ENCODE measurements at regions not wholly inside any gene's neighbourhood (a gene's known extent, or its start where the extent isn't known, plus 50 kb on each side); places are given as distances from the start of the nearest gene placed in this dataset.

DNA sequence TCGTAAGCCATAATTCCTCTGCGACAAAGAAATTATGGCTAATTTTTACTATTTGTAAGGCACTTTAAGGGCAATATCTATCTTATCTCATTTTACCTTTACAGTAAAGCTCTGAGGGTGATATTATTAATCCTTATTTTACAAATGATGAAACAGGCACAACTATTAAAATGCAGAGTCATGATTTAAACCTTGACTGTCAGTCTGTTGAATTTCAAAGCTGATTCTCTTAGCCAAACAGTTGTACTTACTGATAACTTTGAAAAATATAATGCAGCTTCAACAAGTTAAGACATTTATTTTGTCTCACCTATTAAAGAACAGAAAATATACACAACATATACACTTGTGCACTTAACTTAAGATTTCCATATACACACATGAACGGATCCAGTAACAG lies 88.2 kb downstream of the SMPDL3A start:
- peaks cover 0 to 4% of the 10 kb centered on the region in 2 experiments for H3K9me3 ChIP-seq (ENCODE audit: control insufficient read depth in 1 of 2, insufficient read depth in 1 of 2, low read length in 2 of 2)
- no peak overlapping the region for H3K27ac Mint-ChIP-seq
- H3K36me3 Mint-ChIP-seq (ENCODE audit: low read depth), result no peaks in the 10 kb centered on the region
- intact Hi-C loops (cut with DNase I, micrococcal nuclease), result no loop called here
- no peak overlapping the region for H3K27ac ChIP-seq (ENCODE audit: low read depth in 1 of 2, low read length in 2 of 2)
- H3K4me1 Mint-ChIP-seq (ENCODE audit: low read depth), result no peaks in the 10 kb centered on the region
- no peaks in the 10 kb centered on the region for H3K36me3 ChIP-seq (ENCODE audit: insufficient read depth, low read length)
- H3K27me3 Mint-ChIP-seq, result no peaks in the 10 kb centered on the region
- peaks cover 4% of the 10 kb centered on the region for H3K9me3 Mint-ChIP-seq
- H3K4me1 ChIP-seq (ENCODE audit: insufficient read depth, low read length), result no peaks in the 10 kb centered on the region
- no peak for ATAC-seq (ENCODE audit: poor library complexity)
- TF ChIP-seq, protein P1, sequence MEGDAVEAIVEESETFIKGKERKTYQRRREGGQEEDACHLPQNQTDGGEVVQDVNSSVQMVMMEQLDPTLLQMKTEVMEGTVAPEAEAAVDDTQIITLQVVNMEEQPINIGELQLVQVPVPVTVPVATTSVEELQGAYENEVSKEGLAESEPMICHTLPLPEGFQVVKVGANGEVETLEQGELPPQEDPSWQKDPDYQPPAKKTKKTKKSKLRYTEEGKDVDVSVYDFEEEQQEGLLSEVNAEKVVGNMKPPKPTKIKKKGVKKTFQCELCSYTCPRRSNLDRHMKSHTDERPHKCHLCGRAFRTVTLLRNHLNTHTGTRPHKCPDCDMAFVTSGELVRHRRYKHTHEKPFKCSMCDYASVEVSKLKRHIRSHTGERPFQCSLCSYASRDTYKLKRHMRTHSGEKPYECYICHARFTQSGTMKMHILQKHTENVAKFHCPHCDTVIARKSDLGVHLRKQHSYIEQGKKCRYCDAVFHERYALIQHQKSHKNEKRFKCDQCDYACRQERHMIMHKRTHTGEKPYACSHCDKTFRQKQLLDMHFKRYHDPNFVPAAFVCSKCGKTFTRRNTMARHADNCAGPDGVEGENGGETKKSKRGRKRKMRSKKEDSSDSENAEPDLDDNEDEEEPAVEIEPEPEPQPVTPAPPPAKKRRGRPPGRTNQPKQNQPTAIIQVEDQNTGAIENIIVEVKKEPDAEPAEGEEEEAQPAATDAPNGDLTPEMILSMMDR (IDR thresholded peaks at IDR 0.05), result no peak
- CTCF ChIA-PET, result no interaction called here
- POLR2A ChIA-PET, result no interaction called here
- H3K4me3 ChIP-seq (ENCODE audit: low read length), result no peak overlapping the region
- DNase-seq, result no peak
- H3K4me3 Mint-ChIP-seq, result no peak overlapping the region
- no peaks in the 10 kb centered on the region for H3K27me3 ChIP-seq (ENCODE audit: control insufficient read depth in 1 of 2, insufficient read depth in 2 of 2, low read length in 2 of 2)

DNA sequence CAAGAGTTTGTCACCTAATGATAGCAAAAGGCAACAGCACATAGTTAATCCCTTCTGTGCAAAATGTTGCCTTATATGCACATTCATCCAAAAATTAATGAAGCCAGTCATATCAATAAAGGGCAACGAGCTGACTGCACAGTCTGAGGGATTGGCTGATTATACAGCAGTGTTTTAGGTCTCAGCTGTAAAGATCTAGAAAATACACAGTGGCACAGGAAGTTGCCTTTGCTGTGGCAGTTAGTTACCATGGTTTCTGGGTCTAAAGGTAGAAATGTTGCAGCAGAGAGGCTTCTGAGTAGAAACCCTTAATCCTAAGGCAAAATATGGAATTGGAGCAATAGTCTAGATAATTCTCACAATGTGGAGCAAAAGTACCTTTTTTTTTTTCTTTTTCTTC lies 89.7 kb downstream of the SMPDL3A start:
- peaks cover 0 to 4% of the 10 kb centered on the region in 2 experiments for H3K9me3 ChIP-seq (ENCODE audit: control insufficient read depth in 1 of 2, insufficient read depth in 1 of 2, low read length in 2 of 2)
- ChIA-PET CTCF (no interaction called here), POLR2A (no interaction called here)
- Mint-ChIP-seq H3K27me3 (no peaks in the 10 kb centered on the region), H3K27ac (no peak overlapping the region), H3K4me3 (no peak overlapping the region), H3K9me3 (peaks cover 4% of the 10 kb centered on the region), H3K4me1 (ENCODE audit: low read depth) (no peaks in the 10 kb centered on the region), H3K36me3 (ENCODE audit: low read depth) (no peaks in the 10 kb centered on the region)
- intact Hi-C loops (cut with DNase I, micrococcal nuclease), result no loop called here
- no peak for ATAC-seq (ENCODE audit: poor library complexity)
- DNase-seq, result no peak
- TF ChIP-seq, protein P1 (IDR thresholded peaks at IDR 0.05), result no peak
- no peaks in the 10 kb centered on the region for H3K36me3 ChIP-seq (ENCODE audit: insufficient read depth, low read length)
- H3K4me3 ChIP-seq (ENCODE audit: low read length), result no peak overlapping the region
- no peaks in the 10 kb centered on the region for H3K27me3 ChIP-seq (ENCODE audit: control insufficient read depth in 1 of 2, insufficient read depth in 2 of 2, low read length in 2 of 2)
- no peaks in the 10 kb centered on the region for H3K4me1 ChIP-seq (ENCODE audit: insufficient read depth, low read length)
- H3K27ac ChIP-seq (ENCODE audit: low read depth in 1 of 2, low read length in 2 of 2), result no peak overlapping the region

DNA sequence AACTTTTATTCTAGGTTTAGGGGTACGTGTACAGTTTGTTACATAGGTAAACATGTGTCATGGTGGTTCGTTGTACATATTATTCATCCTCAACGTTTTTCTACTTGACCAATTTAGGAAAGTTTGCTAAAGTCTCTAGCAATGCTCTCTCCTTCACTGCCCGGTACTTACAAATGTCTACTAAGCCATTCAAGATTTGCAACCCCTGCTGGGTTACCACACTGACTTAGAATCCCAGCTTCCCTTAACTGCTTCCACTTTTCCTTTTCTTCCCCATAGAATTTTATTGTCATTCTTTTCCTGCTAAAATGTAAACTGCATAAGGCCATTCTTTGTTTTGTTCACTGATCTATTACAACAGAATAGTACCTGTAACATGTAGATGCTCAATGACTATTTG lies 97.4 kb downstream of the SMPDL3A start:
- no peak overlapping the region for H3K27ac ChIP-seq (ENCODE audit: low read depth in 1 of 2, low read length in 2 of 2)
- no peaks in the 10 kb centered on the region for H3K27me3 Mint-ChIP-seq
- H3K36me3 Mint-ChIP-seq (ENCODE audit: low read depth), result no peaks in the 10 kb centered on the region
- TF ChIP-seq, protein P1 (IDR thresholded peaks at IDR 0.05), result no peak
- H3K4me3 ChIP-seq (ENCODE audit: low read length), result no peak overlapping the region
- H3K9me3 ChIP-seq (ENCODE audit: control insufficient read depth in 1 of 2, insufficient read depth in 1 of 2, low read length in 2 of 2), result no peaks in the 10 kb centered on the region
- no peak for ATAC-seq (ENCODE audit: poor library complexity)
- no peaks in the 10 kb centered on the region for H3K4me1 ChIP-seq (ENCODE audit: insufficient read depth, low read length)
- H3K36me3 ChIP-seq (ENCODE audit: insufficient read depth, low read length), result no peaks in the 10 kb centered on the region
- H3K4me1 Mint-ChIP-seq (ENCODE audit: low read depth), result no peaks in the 10 kb centered on the region
- ChIA-PET POLR2A (no interaction called here), CTCF (no interaction called here)
- H3K4me3 Mint-ChIP-seq, result no peak overlapping the region
- no peaks in the 10 kb centered on the region for H3K27me3 ChIP-seq (ENCODE audit: control insufficient read depth in 1 of 2, insufficient read depth in 2 of 2, low read length in 2 of 2)
- no peak for DNase-seq
- no peak overlapping the region for H3K27ac Mint-ChIP-seq
- H3K9me3 Mint-ChIP-seq, result peaks cover 4% of the 10 kb centered on the region
- intact Hi-C loops (cut with DNase I, micrococcal nuclease), result no loop called here

Measured in CD4-positive, alpha-beta T cell (primary cell).